Fibroblast of villous mesenchyme (primary cell): ENCODE measurements at regions not wholly inside any gene's neighbourhood (a gene's known extent, or its start where the extent isn't known, plus 50 kb on each side); places are given as distances from the start of the nearest gene placed in this dataset.

Source experiments
- DNase-seq: peaks from one replicate; pipeline ENCODE4 v3.0.0-alpha.2; 2010; ENCODE audit warnings: low read depth
- H3K4me3 ChIP-seq: 2 replicates; pipeline ENCODE4 v1.5.1; 2011; ENCODE audit warnings: low read depth, mild to moderate bottlenecking, low read length
- CTCF ChIP-seq: IDR thresholded peaks from 2 replicates; pipeline ENCODE4 v1.5.1; 2012; ENCODE audit warnings: low read depth, mild to moderate bottlenecking, low read length; ENCODE audit not compliant: insufficient read depth

GRCh38 chr3:144670571-144670970 is 698.9 kb downstream of the DIPK2A start:
- no peak for DNase-seq
- TF ChIP-seq CTCF = no peak
- no peak overlapping the region for H3K4me3 ChIP-seq

GRCh38 chr3:144677103-144677502 is 705.5 kb downstream of the DIPK2A start:
- no peak overlapping the region for H3K4me3 ChIP-seq
- TF ChIP-seq CTCF = no peak
- no peak for DNase-seq

- no peak for TF ChIP-seq CTCF
- H3K4me3 ChIP-seq = no peak overlapping the region
- no peak for DNase-seq
Observed at GRCh38 chr3:144683065-144683464, 711.4 kb downstream of the DIPK2A start.

- no peak overlapping the region for H3K4me3 ChIP-seq
- DNase-seq = peak; percentile 12
- peak; percentile 36 for TF ChIP-seq CTCF
Observed at GRCh38 chr3:144687862-144688261, 716.2 kb downstream of the DIPK2A start.

GRCh38 chr3:144692488-144692887 is 720.9 kb downstream of the DIPK2A start:
- DNase-seq = no peak
- no peak for TF ChIP-seq CTCF
- H3K4me3 ChIP-seq = no peak overlapping the region

GRCh38 chr3:144708437-144708836 is 736.8 kb downstream of the DIPK2A start:
- no peak overlapping the region for H3K4me3 ChIP-seq
- TF ChIP-seq CTCF = no peak

GRCh38 chr3:144737281-144737680 is 765.7 kb downstream of the DIPK2A start:
- no peak overlapping the region for H3K4me3 ChIP-seq
- DNase-seq = no peak
- TF ChIP-seq CTCF = no peak

More at GRCh38 chr3:144708437-144708836, 736.8 kb downstream of the DIPK2A start:
- no peak for DNase-seq
